ENCODE measurements at regions not wholly inside any gene's neighbourhood (a gene's known extent, or its start where the extent isn't known, plus 50 kb on each side); places are given as distances from the start of the nearest gene placed in this dataset.

DNA sequence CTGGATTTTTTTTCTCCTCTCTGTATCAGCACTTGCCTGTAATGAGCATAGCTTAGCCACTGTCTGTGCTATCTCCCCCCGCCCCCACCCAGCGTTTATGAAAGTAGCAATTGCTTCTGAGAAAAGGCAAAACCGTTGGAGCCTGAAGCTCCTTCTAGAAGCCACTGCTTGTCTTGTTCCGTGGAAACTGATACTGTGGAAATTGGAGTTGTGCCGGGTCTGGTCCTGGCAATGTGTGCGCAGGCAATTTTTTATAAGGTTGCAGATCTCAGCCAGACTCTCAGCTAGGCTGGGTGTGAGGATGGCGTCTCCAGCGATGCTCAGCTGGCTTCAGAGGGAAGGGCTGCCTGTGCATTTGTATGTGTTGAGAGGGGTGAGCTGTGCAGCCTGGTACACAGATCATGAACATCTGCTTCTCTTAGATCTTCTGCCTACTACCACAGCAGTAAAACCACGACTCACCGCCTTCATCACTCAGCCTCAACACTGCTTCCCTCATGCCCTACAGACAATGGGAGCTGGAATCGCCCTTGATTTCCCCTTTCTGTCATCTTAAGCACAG lies 72.4 kb upstream of the GTSF1L start:
- no peak for DNase-seq

DNA sequence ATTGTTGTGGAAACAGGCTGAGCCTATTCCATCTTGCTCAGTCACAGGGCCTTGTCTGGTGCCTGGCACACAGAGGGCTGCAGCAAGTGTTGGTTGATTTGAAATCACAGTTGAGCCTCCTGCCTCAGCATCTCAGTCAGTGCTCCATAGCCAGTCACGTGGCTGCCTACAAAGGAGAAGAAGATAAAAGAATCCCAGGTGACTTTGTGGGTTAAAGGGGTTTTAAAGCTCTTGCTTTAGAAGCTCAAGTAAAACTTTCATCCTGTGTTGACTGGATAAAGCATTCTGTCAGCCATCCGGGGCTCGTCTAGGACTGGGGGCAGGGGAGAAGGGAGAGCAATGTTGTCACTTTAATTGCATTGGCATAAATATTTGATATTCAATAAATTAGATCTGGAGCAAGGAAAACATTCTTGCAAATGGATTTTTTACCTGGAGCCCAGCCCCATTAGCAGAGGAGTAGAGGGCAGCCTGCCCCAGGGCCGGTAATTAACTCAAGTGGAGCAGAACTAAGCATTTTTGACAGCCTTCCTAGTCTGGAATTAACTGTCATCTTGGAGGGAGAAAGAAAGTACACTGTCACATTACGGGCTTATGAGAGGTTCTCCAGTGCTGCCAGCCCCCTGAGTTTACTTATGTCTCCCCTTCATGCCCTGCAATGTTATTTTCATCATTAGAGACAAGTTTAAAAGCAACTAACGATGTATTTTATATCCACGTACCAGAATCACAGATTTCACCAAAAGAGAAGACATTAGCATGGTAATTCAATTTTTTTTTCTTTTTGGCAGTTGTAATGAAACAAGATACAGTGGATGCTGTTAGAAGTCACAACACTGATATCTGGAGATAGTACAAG lies 71.7 kb upstream of the GTSF1L start:
- DNase-seq: no peak

GRCh38 chr20:43794326-43794725 lies 67.5 kb upstream of the GTSF1L start:
- no peak for DNase-seq

GRCh38 chr20:43789593-43789992 lies 62.8 kb upstream of the GTSF1L start:
- no peak for DNase-seq

DNA sequence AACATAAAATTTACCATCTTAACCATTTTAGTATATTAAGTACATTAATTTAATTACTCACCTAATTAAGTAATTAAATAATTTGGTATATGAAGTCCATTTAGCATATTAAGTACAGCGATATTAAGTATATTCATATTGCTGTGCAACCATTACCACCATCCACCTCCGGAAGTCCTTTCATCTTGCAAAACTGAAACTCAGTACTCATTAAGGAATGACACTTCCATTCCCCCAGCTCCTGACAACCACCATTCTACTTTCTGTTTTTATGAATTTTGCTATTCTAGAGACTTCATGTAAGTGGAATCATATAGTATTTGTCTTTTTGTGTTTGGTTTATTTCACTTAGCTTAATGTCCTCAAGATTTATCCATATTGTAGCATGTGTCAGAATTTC lies 61.1 kb upstream of the GTSF1L start:
- no peak for DNase-seq

DNA sequence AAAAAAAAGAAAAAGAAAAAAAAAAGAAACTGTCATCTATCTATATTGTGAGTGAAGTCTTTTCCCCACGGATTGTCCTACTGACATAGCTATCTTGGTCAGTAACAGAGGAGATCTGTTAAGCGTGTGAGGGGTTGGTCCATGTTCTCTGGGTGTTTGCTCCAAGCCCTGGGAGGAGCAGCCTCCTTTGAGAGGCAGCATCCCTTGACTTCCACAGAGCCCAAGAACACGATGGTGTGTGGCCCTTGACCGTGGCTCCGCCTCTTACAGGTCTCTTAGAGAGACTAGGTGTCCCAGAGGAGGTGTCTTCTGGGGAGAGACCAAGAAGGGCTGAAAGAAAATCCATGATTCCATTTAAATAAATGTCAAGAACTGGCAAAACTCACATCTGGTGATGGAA lies 60.1 kb upstream of the GTSF1L start:
- DNase-seq: no peak

- DNase-seq: no peak
Measured at GRCh38 chr20:43781215-43781614, 54.4 kb upstream of the GTSF1L start.

GRCh38 chr20:43778375-43778774 lies 51.6 kb upstream of the GTSF1L start:
- no peak for DNase-seq

GRCh38 chr20:43776691-43777090 lies 49.9 kb upstream of the GTSF1L start:
- DNase-seq: no peak

Measured in NCI-H748 treated with DMSO at 0.1 percent for 48 hours (cell line).